Peyer's patch (tissue), 4 donors: ENCODE measurements at regions not wholly inside any gene's neighbourhood (a gene's known extent, or its start where the extent isn't known, plus 50 kb on each side); places are given as distances from the start of the nearest gene placed in this dataset.
A peak's percentile ranks its signal among the peaks of the same experiment; 100 is the strongest.
"Not testable (repeated sequence)": the region's sequence is repeated elsewhere in the genome, so short reads cannot be mapped to it uniquely, and the experiment has no call there.

Experiments
- DNase-seq, 3 donors: peaks; one replicate each; pipeline ENCODE4 v3.0.0-alpha.2; 2017 to 2019
- H3K27ac ChIP-seq, 4 donors: fragments of 200-600 bp; sonication (generic); one replicate each; pipeline ENCODE4 v1.5.1; 2016 to 2019
- H3K27me3 ChIP-seq, 2 donors: fragments of 200-600 bp; sonication (generic); one replicate each; pipeline ENCODE4 v1.5.1; 2019
- H3K36me3 ChIP-seq, 3 donors: fragments of 200-600 bp; sonication (generic); one replicate each; pipeline ENCODE4 v1.5.1; 2016 to 2019
- H3K4me1 ChIP-seq, 4 donors: fragments of 200-600 bp; sonication (generic); one replicate each; pipeline ENCODE4 v1.5.1; 2016 to 2019
- H3K4me3 ChIP-seq, 4 donors: fragments of 200-600 bp; sonication (generic); 1 replicate in 3 of 4; 2 replicates in 1 of 4; pipeline ENCODE4 v1.5.1; 2016 to 2019; ENCODE audit warnings: mild to moderate bottlenecking in 1 of 4
- H3K9me3 ChIP-seq, 4 donors: fragments of 200-600 bp; sonication (generic); one replicate each; pipeline ENCODE4 v1.5.1; 2016 to 2019; ENCODE audit warnings: mild to moderate bottlenecking in 1 of 4
- CTCF ChIP-seq, 6 experiments: fragments of 450-650 bp in 4 of 6; fragments of 200-600 bp in 2 of 6; sonication (generic) in 1 of 6; IDR thresholded peaks; one replicate each; pipeline ENCODE4 v1.5.1; 2017 to 2019; ENCODE audit warnings: antibody characterized with exemption in 6 of 6, mild to moderate bottlenecking in 3 of 6, moderate library complexity in 1 of 6
- POLR2A ChIP-seq, 2 donors: fragments of 450-650 bp; IDR thresholded peaks; one replicate each; pipeline ENCODE4 v1.5.1; 2017; ENCODE audit warnings: antibody characterized with exemption in 2 of 2, mild to moderate bottlenecking in 2 of 2, moderate library complexity in 2 of 2

DNA sequence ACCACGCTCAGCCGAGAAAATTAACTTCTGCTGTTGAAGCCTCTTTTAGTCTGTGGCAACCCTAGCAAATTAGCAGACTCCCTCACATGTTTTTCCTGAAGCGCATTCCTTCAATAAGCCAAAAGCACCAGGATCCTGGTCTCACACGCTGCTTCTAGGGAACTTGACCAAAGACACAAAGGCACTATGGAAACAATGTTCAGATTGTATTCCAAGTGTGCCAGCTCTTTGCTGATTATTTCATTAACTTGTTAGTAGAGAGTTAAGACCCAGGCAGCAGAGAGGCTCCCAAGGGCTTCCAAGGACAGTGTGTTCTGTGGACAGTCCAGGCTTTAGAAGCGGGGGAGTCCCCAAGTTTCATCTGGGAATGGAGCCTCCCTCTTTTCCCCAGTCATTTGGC is 94.4 kb upstream of the BASP1 start:
- TF ChIP-seq CTCF (IDR thresholded peaks at IDR 0.05) (no peak), POLR2A (IDR thresholded peaks at IDR 0.05) (no peak)
- H3K36me3 ChIP-seq = no peaks in the 10 kb centered on the region
- DNase-seq = no peak
- H3K27me3 ChIP-seq = no peaks in the 10 kb centered on the region
- H3K4me1 ChIP-seq = no peaks in the 10 kb centered on the region
- H3K27ac ChIP-seq = no peak overlapping the region
- no peaks in the 10 kb centered on the region for H3K9me3 ChIP-seq
- no peak overlapping the region for H3K4me3 ChIP-seq

DNA sequence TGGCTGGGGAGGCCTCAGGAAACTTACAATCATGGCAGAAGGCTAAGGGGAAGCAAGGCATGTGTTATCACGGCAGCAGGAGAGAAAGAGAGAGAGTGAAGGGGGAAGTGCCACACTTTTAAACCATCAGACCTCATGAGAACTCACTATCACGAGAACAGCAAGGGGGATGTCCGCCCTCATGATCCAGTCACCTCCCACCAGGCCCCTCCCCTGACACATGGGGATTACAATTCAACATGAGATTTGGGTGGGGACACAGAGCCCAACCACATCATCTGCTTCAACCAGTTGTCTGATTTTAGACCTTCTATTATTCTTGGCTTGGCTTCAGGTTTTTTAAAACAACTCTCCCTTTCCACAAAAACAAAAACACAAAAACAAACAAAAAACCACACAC is 93.7 kb upstream of the BASP1 start:
- not testable (repeated sequence) for H3K4me1 ChIP-seq, DNase-seq, H3K27me3 ChIP-seq, H3K27ac ChIP-seq, H3K4me3 ChIP-seq, H3K36me3 ChIP-seq, H3K9me3 ChIP-seq

- Histone ChIP-seq H3K36me3 (no peaks in the 10 kb centered on the region), H3K4me3 (no peak overlapping the region)
- TF ChIP-seq POLR2A (IDR thresholded peaks at IDR 0.05) (no peak), CTCF (IDR thresholded peaks at IDR 0.05) (no peak)
Measured at GRCh38 chr5:17127743-17128231, 89.6 kb upstream of the BASP1 start.

DNA sequence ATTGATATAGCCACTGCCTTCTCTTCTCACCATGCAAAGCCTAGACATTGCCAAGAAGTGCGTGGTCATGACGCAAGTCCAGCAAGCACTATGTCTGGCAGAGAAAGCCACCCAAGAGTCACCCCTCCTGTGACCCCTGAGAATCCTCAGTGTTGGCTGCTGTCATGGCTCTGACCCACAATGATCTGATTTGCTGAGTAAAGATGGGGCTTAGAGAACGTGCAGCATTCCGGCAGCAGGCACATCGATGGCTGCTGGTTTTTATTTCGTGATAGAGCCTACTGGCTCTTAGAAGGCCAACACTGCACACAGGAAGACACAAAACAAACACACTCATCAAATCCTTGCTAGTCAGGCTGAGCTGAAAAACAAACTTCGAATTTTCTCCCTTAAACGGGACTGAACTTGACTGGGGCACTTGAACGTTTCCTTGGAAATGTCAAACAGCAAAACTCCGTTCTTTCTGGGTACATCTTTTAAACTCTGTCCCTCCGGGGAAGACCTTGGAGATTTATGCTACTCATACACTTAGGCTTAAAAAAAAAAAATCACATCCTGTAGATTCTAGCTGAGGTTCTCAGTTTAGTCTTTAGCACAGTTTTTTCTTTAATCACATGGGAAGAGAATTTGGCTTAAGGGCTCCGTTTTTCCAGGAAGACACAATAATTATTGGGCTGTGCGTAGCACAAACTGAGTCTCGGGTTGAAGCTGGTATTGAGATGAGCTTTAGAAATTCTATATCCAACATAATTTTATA is 88.2 kb upstream of the BASP1 start:
- no peak overlapping the region for H3K4me3 ChIP-seq
- peak overlapping the region in 2 of 4 donors; percentile 34 to 46 for H3K27ac ChIP-seq
- no peak for DNase-seq
- no peaks in the 10 kb centered on the region for H3K4me1 ChIP-seq
- H3K27me3 ChIP-seq = no peaks in the 10 kb centered on the region
- no peaks in the 10 kb centered on the region for H3K36me3 ChIP-seq
- no peaks in the 10 kb centered on the region for H3K9me3 ChIP-seq
- TF ChIP-seq POLR2A (IDR thresholded peaks at IDR 0.05) (no peak), CTCF (IDR thresholded peaks at IDR 0.05) (no peak)

More at GRCh38 chr5:17127743-17128231, 89.6 kb upstream of the BASP1 start:
- H3K27me3 ChIP-seq = no peaks in the 10 kb centered on the region
- H3K4me1 ChIP-seq = no peaks in the 10 kb centered on the region
- no peaks in the 10 kb centered on the region for H3K9me3 ChIP-seq
- DNase-seq = no peak
- no peak overlapping the region for H3K27ac ChIP-seq

DNA sequence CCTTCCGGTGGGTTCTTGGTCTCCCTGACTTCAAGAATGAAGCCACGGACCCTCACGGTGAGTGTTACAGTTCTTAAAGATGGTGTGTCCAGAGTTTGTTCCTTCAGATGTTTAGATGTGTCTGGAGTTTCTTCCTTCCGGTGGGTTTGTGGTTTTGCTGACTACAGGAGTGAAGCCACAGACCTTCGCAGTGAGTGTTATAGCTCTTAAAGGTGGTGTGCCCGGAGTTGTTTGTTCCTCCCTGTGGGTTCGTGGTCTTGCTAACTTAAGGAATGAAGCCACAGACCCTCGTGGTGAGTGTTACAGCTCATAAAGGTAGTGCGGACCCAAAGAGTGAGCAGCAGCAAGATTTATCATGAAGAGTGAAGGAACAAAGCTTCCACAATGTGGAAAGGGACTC is 87.1 kb upstream of the BASP1 start:
- H3K4me3 ChIP-seq, H3K4me1 ChIP-seq, H3K9me3 ChIP-seq, DNase-seq, H3K36me3 ChIP-seq, H3K27me3 ChIP-seq: not testable (repeated sequence)
- peak overlapping the region in 1 of 4 donors; percentile 34 for H3K27ac ChIP-seq

DNA sequence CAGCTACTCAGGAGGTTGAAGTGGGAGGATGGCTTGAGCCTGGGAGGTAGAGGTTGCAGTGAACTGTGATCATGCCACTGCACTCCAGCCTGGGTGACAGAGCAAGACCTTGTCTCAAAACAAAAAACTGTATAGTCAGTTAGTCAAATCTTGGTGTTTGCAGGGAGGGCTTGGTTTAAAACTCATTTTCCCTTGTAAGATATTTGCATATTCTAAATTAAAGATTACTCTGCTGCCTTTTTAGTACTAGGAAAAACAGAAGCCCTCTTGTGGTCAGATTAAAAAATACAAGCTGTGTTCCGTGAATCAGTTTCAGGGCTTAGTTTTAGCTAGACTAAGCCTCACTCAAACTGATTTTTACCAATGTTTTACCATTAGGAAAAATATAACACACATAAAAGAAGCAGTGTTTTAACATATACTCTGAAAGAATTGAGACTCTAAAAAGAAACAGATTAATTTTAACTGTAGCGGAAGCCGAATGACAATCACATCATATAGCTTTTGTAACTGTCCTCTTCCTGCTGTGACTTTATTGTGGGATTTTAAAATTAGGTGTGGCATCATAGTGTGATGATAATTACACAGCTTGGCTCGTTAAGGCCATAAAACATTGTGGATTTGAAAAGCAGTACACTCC is 84.9 kb upstream of the BASP1 start:
- Histone ChIP-seq H3K4me1 (no peaks in the 10 kb centered on the region), H3K9me3 (no peaks in the 10 kb centered on the region), H3K27ac (no peak overlapping the region), H3K4me3 (no peak overlapping the region), H3K36me3 (no peaks in the 10 kb centered on the region), H3K27me3 (no peaks in the 10 kb centered on the region)
- TF ChIP-seq POLR2A (IDR thresholded peaks at IDR 0.05) = no peak
- TF ChIP-seq CTCF (IDR thresholded peaks at IDR 0.05) = peak in 5 of 6 experiments; percentile 44 to 76 (median 71)
- no peak for DNase-seq
